Mesendoderm (in vitro differentiated cells): ENCODE measurements at regions not wholly inside any gene's neighbourhood (a gene's known extent, or its start where the extent isn't known, plus 50 kb on each side); places are given as distances from the start of the nearest gene placed in this dataset.

Experiments used
- DNase-seq: peaks from one replicate; pipeline ENCODE4 v3.0.0; 2013
- H2AK5ac ChIP-seq: 2 replicates; pipeline ENCODE4 v1.6.1; 2013; ENCODE audit warnings: low read length, inconsistent platforms
- H2BK120ac ChIP-seq: 2 replicates; pipeline ENCODE4 v1.6.1; 2013; ENCODE audit warnings: low read depth, mild to moderate bottlenecking, low read length, moderate library complexity, mixed read lengths
- H2BK15ac ChIP-seq: replicated peaks from 2 replicates; pipeline ENCODE4 v1.6.1; 2013; ENCODE audit warnings: low read depth, mild to moderate bottlenecking, moderate library complexity
- H2BK5ac ChIP-seq: 2 replicates; pipeline ENCODE4 v1.6.1; 2013; ENCODE audit warnings: low read length, inconsistent platforms
- H3K18ac ChIP-seq: 2 replicates; pipeline ENCODE4 v1.6.1; 2013; ENCODE audit warnings: mild to moderate bottlenecking, low read length, mixed read lengths
- H3K23ac ChIP-seq: one replicate; pipeline ENCODE4 v1.6.1; 2013; ENCODE audit warnings: low read length
- H3K27ac ChIP-seq: 2 replicates; pipeline ENCODE4 v1.5.1; 2013; ENCODE audit warnings: low read depth, mild to moderate bottlenecking, inconsistent platforms, low read length, moderate library complexity
- H3K27me3 ChIP-seq: 2 replicates; pipeline ENCODE4 v1.6.1; 2013; ENCODE audit warnings: low read length, control low read depth, mild to moderate bottlenecking, inconsistent platforms; ENCODE audit not compliant: insufficient read depth, poor library complexity
- H3K36me3 ChIP-seq: 2 replicates; pipeline ENCODE4 v1.6.1; 2013; ENCODE audit warnings: low read length, inconsistent platforms; ENCODE audit not compliant: control insufficient read depth, insufficient read depth
- H3K4ac ChIP-seq: one replicate; pipeline ENCODE4 v1.6.1; 2013; ENCODE audit warnings: low read depth, mild to moderate bottlenecking, low read length, moderate library complexity
- H3K4me1 ChIP-seq: 2 replicates; pipeline ENCODE4 v1.6.1; 2013; ENCODE audit warnings: low read depth, low read length, inconsistent platforms; ENCODE audit not compliant: control insufficient read depth
- H3K4me2 ChIP-seq: 2 replicates; pipeline ENCODE4 v1.6.1; 2013; ENCODE audit warnings: low read length
- H3K4me3 ChIP-seq: 2 replicates; pipeline ENCODE4 v1.5.1; 2013; ENCODE audit warnings: mild to moderate bottlenecking, low read length
- H3K56ac ChIP-seq: one replicate; pipeline ENCODE4 v1.6.1; 2013; ENCODE audit warnings: low read length
- H3K79me1 ChIP-seq: 2 replicates; pipeline ENCODE4 v1.6.1; 2013; ENCODE audit warnings: low read length, inconsistent platforms
- H3K79me2 ChIP-seq: 2 replicates; pipeline ENCODE4 v1.6.1; 2013; ENCODE audit warnings: mild to moderate bottlenecking, low read length; ENCODE audit not compliant: control insufficient read depth, insufficient read depth
- H3K9ac ChIP-seq: 2 replicates; pipeline ENCODE4 v1.6.1; 2013; ENCODE audit warnings: low read length, inconsistent platforms
- H4K5ac ChIP-seq: one replicate; pipeline ENCODE4 v1.6.1; 2013; ENCODE audit warnings: low read length
- H4K8ac ChIP-seq: one replicate; pipeline ENCODE4 v1.6.1; 2013; ENCODE audit warnings: low read depth, mild to moderate bottlenecking, control low read depth, low read length, moderate library complexity
- WGBS: extraction: QIAGEN DNeasy Blood & Tissue Kit; methylation state at CpG from one replicate; pipeline ENCODE4 v1.1.7; 2013; ENCODE audit warnings: low lambda C conversion rate, missing lambda C conversion rate; ENCODE audit not compliant: insufficient coverage; ENCODE audit errors: extremely low coverage; 5-methylcytosine and 5-hydroxymethylcytosine counted together

DNA sequence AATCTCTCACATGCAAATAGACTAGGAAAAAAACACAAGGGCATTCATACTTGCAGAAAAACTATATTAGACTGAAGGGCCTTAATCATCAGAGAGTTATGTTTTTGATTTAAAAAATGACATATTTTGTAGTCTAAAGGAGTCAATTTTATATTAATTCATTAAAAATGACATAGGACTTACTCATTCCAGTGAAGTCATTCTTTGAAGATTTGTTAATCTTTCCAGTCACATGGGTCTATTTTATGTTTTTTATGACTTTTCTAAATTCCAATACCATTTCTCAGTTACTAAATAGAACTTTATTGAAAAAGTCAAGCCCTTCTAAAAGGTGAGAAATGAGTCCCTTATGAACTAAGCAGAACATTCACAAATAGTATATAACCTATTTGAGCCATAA, 743.8 kb upstream of the INTU start:
- H3K23ac ChIP-seq: no peak overlapping the region
- no peaks in the 10 kb centered on the region for H3K79me2 ChIP-seq
- no peak overlapping the region for H3K4me2 ChIP-seq
- H2BK5ac ChIP-seq: no peak overlapping the region
- H4K8ac ChIP-seq: no peak overlapping the region
- no peaks in the 10 kb centered on the region for H3K27me3 ChIP-seq
- no peak overlapping the region for H4K5ac ChIP-seq
- no peaks in the 10 kb centered on the region for H3K36me3 ChIP-seq
- H3K56ac ChIP-seq: no peak overlapping the region
- H3K27ac ChIP-seq: no peak overlapping the region
- no peak overlapping the region for H2BK15ac ChIP-seq
- no peak overlapping the region for H2AK5ac ChIP-seq
- H3K18ac ChIP-seq: no peak overlapping the region
- H3K79me1 ChIP-seq: no peaks in the 10 kb centered on the region
- no peak overlapping the region for H2BK120ac ChIP-seq
- H3K4ac ChIP-seq: no peak overlapping the region
- H3K4me1 ChIP-seq: no peaks in the 10 kb centered on the region
- no peak overlapping the region for H3K4me3 ChIP-seq
- H3K9ac ChIP-seq: no peak overlapping the region
- no peak for DNase-seq

DNA sequence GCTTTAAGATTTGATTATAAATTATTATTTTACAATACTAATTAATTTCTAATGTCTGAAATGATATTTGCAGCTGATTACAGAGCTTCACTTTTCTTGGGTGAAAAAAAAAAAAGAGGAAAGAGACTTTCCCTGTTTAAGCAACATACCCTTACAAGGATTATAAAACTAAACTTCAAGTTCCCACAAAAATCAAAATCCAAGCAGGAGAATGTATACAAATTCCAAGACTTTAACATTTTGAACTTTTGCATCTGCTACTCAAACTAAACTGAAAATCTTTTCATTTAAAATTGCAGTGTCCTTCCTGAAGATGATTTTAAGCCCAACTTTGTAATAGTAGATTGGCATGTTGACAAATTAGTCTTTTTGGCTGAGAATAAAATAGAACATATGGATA, 742.4 kb upstream of the INTU start:
- Histone ChIP-seq H3K4me1 (no peaks in the 10 kb centered on the region), H3K4me3 (no peak overlapping the region), H3K79me1 (no peaks in the 10 kb centered on the region), H3K36me3 (no peaks in the 10 kb centered on the region), H3K9ac (no peak overlapping the region), H4K5ac (no peak overlapping the region), H3K79me2 (no peaks in the 10 kb centered on the region), H3K27ac (no peak overlapping the region), H3K4ac (no peak overlapping the region), H2BK15ac (no peak overlapping the region), H3K23ac (no peak overlapping the region), H4K8ac (no peak overlapping the region), H3K4me2 (no peak overlapping the region), H3K56ac (no peak overlapping the region), H2BK5ac (no peak overlapping the region), H2AK5ac (no peak overlapping the region), H3K27me3 (no peaks in the 10 kb centered on the region), H2BK120ac (no peak overlapping the region), H3K18ac (no peak overlapping the region)
- DNase-seq: no peak

DNA sequence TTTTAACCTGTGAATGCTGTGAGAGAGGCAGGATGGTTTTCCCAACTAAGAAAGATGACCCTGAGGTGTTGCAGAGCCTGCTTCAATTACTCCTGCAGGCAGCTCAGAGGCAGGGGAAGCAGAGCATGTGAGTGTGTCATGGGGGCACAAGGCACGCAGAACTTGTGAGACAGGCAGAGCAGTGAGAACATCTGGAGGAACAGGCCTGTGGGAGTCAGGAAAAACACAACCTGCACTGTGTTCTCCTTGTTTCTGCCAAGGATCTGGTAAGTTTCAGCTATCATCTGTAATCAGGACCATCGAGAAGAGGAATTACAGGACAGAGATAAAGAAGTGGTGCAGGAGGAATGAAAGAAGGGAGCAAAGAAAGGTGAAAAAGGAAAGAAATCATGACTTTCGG, 741.8 kb upstream of the INTU start:
- Histone ChIP-seq H3K4me2 (no peak overlapping the region), H4K8ac (no peak overlapping the region), H3K27ac (no peak overlapping the region), H2AK5ac (no peak overlapping the region), H3K4me3 (no peak overlapping the region), H3K9ac (no peak overlapping the region), H2BK15ac (no peak overlapping the region), H3K79me2 (no peaks in the 10 kb centered on the region), H3K4me1 (no peaks in the 10 kb centered on the region), H3K23ac (no peak overlapping the region), H3K79me1 (no peaks in the 10 kb centered on the region), H3K4ac (no peak overlapping the region), H3K36me3 (no peaks in the 10 kb centered on the region), H3K56ac (no peak overlapping the region), H3K18ac (no peak overlapping the region), H3K27me3 (no peaks in the 10 kb centered on the region), H2BK5ac (no peak overlapping the region), H2BK120ac (no peak overlapping the region), H4K5ac (no peak overlapping the region)
- DNase-seq: peak; percentile 54
- no CpG with 5 or more reads among the region's 3 CpGs for WGBS

DNA sequence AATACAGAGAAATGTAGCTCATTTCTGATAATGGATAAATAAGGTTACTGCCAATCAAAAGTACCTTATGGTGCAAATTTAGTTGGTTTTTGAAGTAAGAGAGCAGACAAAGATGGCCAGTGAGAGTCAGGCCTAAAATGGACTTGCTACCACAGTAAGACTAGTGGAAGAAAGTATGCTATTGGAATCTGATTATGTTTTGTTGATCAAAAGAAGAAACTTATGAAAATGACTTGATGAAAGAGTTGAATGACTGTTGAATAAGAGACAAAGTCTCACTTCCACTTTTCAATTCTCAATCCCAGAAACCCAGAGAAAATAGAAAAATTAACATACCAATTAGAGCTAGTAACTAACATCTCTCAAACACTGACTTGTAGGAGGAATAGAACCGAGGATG, 737.8 kb upstream of the INTU start:
- no peak overlapping the region for H3K4me2 ChIP-seq
- H3K27ac ChIP-seq: no peak overlapping the region
- DNase-seq: no peak
- no peaks in the 10 kb centered on the region for H3K4me1 ChIP-seq
- no peak overlapping the region for H3K56ac ChIP-seq
- H2BK15ac ChIP-seq: no peak overlapping the region
- no peaks in the 10 kb centered on the region for H3K79me2 ChIP-seq
- H3K4ac ChIP-seq: no peak overlapping the region
- H3K18ac ChIP-seq: no peak overlapping the region
- H2AK5ac ChIP-seq: no peak overlapping the region
- H2BK5ac ChIP-seq: no peak overlapping the region
- no peak overlapping the region for H3K4me3 ChIP-seq
- no peak overlapping the region for H4K8ac ChIP-seq
- no peak overlapping the region for H3K23ac ChIP-seq
- H2BK120ac ChIP-seq: no peak overlapping the region
- H3K27me3 ChIP-seq: no peaks in the 10 kb centered on the region
- no peak overlapping the region for H3K9ac ChIP-seq
- H4K5ac ChIP-seq: no peak overlapping the region
- H3K36me3 ChIP-seq: no peaks in the 10 kb centered on the region
- no peaks in the 10 kb centered on the region for H3K79me1 ChIP-seq
- WGBS: no CpG with 5 or more reads among the region's 1 CpG

DNA sequence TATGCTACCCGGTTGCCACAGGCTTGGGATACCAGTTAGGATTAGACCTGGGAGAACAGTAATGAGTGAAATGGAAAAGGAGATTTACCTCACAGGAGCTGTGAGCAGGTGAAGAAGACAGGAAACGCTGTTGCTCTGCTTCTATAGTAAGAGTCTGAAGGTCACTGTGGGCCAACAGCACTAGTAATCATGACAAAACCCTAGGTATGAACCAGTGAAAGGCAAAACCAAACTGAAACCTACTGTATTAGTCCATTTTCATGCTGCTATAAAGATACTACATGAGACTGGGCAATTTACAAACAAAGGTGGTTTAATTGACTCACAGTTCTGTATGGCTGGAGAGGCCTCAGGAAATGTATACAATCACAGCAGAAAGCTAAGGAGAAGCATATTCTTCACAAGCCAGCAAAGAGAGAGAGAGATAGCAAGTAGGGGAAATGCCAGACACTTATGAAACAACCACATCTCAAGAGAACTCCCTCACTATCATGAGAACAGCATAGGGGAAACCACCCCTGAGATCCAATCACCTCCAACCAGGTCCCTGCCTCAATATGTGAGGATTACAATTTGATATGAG, 736.7 kb upstream of the INTU start:
- Histone ChIP-seq H3K23ac (no peak overlapping the region), H3K56ac (no peak overlapping the region), H2AK5ac (no peak overlapping the region), H3K4me3 (no peak overlapping the region), H3K79me1 (no peaks in the 10 kb centered on the region), H2BK15ac (no peak overlapping the region), H4K5ac (no peak overlapping the region), H3K27me3 (no peaks in the 10 kb centered on the region), H4K8ac (no peak overlapping the region), H3K9ac (no peak overlapping the region), H3K27ac (no peak overlapping the region), H3K4me2 (no peak overlapping the region), H3K4ac (no peak overlapping the region), H3K4me1 (no peaks in the 10 kb centered on the region), H2BK120ac (no peak overlapping the region), H3K18ac (no peak overlapping the region), H2BK5ac (no peak overlapping the region), H3K36me3 (no peaks in the 10 kb centered on the region), H3K79me2 (no peaks in the 10 kb centered on the region)
- no CpG with 5 or more reads among the region's 2 CpGs for WGBS
- no peak for DNase-seq

DNA sequence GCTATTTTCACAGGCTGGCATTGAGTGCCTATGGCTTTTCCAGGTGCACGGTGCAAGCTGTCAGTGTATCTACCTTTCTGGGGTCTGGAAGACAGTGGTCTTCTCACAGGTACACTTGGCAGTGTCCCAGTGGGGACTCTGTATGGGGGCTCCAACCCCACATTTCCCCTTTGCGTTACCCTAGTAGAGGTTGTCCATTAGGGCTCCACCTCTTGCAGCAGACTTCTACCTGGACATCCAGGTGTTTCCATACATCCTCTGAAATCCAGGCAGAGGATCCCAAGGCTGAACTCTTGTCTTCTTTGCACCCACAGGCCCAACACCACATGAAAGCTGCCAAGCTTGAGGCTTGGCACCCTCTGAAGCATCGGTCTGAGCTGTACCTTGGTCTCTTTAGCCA, 735.7 kb upstream of the INTU start:
- H4K5ac ChIP-seq: no peak overlapping the region
- H4K8ac ChIP-seq: no peak overlapping the region
- no peak for DNase-seq
- H3K23ac ChIP-seq: no peak overlapping the region
- no peak overlapping the region for H3K4me3 ChIP-seq
- H2BK120ac ChIP-seq: no peak overlapping the region
- no peak overlapping the region for H2BK15ac ChIP-seq
- no peak overlapping the region for H3K4me2 ChIP-seq
- H3K27ac ChIP-seq: no peak overlapping the region
- H2AK5ac ChIP-seq: no peak overlapping the region
- no peaks in the 10 kb centered on the region for H3K79me2 ChIP-seq
- no peaks in the 10 kb centered on the region for H3K4me1 ChIP-seq
- no CpG with 5 or more reads among the region's 3 CpGs for WGBS
- H3K4ac ChIP-seq: no peak overlapping the region
- H3K9ac ChIP-seq: no peak overlapping the region
- H3K56ac ChIP-seq: no peak overlapping the region
- no peaks in the 10 kb centered on the region for H3K27me3 ChIP-seq
- H3K79me1 ChIP-seq: no peaks in the 10 kb centered on the region
- no peak overlapping the region for H2BK5ac ChIP-seq
- no peak overlapping the region for H3K18ac ChIP-seq
- H3K36me3 ChIP-seq: no peaks in the 10 kb centered on the region
